ENCODE measurements at regions not wholly inside any gene's neighbourhood (a gene's known extent, or its start where the extent isn't known, plus 50 kb on each side); places are given as distances from the start of the nearest gene placed in this dataset.

- Histone ChIP-seq H3K4me1 (ENCODE audit: insufficient read depth, low read length) (peaks cover 19% of the 10 kb centered on the region), H3K27me3 (ENCODE audit: control insufficient read depth in 1 of 2, insufficient read depth in 2 of 2, low read length in 2 of 2) (no peaks in the 10 kb centered on the region), H3K79me2 (ENCODE audit: insufficient read depth, low read length) (no peaks in the 10 kb centered on the region), H4K20me1 (ENCODE audit: insufficient read depth, low read length) (no peaks in the 10 kb centered on the region), H3K36me3 (replicated peaks in 1 of 2; ENCODE audit: control insufficient read depth in 1 of 2, insufficient read depth in 2 of 2, low read length in 2 of 2) (no peaks in the 10 kb centered on the region), H3K9ac (ENCODE audit: insufficient read depth, low read depth, low read length) (no peak overlapping the region), H3K4me3 (replicated peaks in 1 of 3; ENCODE audit: insufficient read depth in 1 of 3, low read depth in 2 of 3, low read length in 3 of 3) (no peak overlapping the region), H3K9me3 (ENCODE audit: low read length) (no peaks in the 10 kb centered on the region), H3K27ac (ENCODE audit: extremely low read length, insufficient read depth, low read length) (no peak overlapping the region), H2AFZ (ENCODE audit: low read length) (no peak overlapping the region), H3K4me2 (ENCODE audit: low read depth, low read length) (no peak overlapping the region)
- ChIA-PET POLR2A (no interaction called here), CTCF (ENCODE audit: low intra/inter-chr PET ratio, low total read pairs) (no interaction called here)
- 1% methylated on average over 2 of the region's 2 CpGs for WGBS (ENCODE audit: low lambda C conversion rate)
- in situ Hi-C loops (cut with HindIII; ENCODE audit: extremely low pct_ligation_motif_present, low pct_unique_long_range_greater_than_20kb) = no loop called here
- FAIRE-seq (no peak), ATAC-seq (no peak), DNase-seq (ENCODE audit: low spot score) (no peak)
- intact Hi-C loops (cut with micrococcal nuclease; ENCODE audit: unreplicated experiment) = no loop called here
- no TSS peak for BruUV-seq (replicated peaks)
- TF ChIP-seq ZBED4 (CRISPR knock-in tag; IDR thresholded peaks at IDR 0.05; ENCODE audit: borderline replicate concordance) (no peak), ZNF274 (CRISPR knock-in tag; IDR thresholded peaks at IDR 0.05) (no peak), THAP9 (CRISPR knock-in tag; IDR thresholded peaks at IDR 0.05; ENCODE audit: borderline replicate concordance) (no peak), ZNF280D (CRISPR knock-in tag; IDR thresholded peaks at IDR 0.05) (no peak), CEBPB (IDR thresholded peaks at IDR 0.05; ENCODE audit: borderline replicate concordance, low read depth, low read length) (no peak), LBX2 (CRISPR knock-in tag; IDR thresholded peaks at IDR 0.05; ENCODE audit: borderline replicate concordance) (no peak), ZKSCAN5 (CRISPR knock-in tag; IDR thresholded peaks at IDR 0.05) (no peak), HOXA5 (CRISPR knock-in tag; IDR thresholded peaks at IDR 0.05) (no peak), YEATS4 (CRISPR knock-in tag; IDR thresholded peaks at IDR 0.05; ENCODE audit: borderline replicate concordance) (no peak), GMEB2 (CRISPR knock-in tag; IDR thresholded peaks at IDR 0.05; ENCODE audit: low read depth) (no peak), ZNF143 (CRISPR knock-in tag; IDR thresholded peaks at IDR 0.05) (no peak), SIN3B (IDR thresholded peaks at IDR 0.05; ENCODE audit: low read length) (no peak), NCOA5 (CRISPR knock-in tag; IDR thresholded peaks at IDR 0.05) (no peak)
Measured at GRCh38 chr6:74248966-74249365, 553.0 kb downstream of the CD109 start.

Data from HepG2 (cell line).